GM10266 (cell line): ENCODE measurements at regions not wholly inside any gene's neighbourhood (a gene's known extent, or its start where the extent isn't known, plus 50 kb on each side); places are given as distances from the start of the nearest gene placed in this dataset.

Experiments used
- DNase-seq: peaks from one replicate; pipeline ENCODE4 v3.0.0; 2012; ENCODE audit errors: extremely low spot score
- TF ChIP-seq, protein P1 (sequence below): IDR thresholded peaks from 2 replicates; pipeline ENCODE4 v1.5.1; 2012; ENCODE audit warnings: mild to moderate bottlenecking, low read depth; ENCODE audit not compliant: control insufficient read depth, insufficient read depth; ENCODE audit errors: missing control alignments

DNA sequence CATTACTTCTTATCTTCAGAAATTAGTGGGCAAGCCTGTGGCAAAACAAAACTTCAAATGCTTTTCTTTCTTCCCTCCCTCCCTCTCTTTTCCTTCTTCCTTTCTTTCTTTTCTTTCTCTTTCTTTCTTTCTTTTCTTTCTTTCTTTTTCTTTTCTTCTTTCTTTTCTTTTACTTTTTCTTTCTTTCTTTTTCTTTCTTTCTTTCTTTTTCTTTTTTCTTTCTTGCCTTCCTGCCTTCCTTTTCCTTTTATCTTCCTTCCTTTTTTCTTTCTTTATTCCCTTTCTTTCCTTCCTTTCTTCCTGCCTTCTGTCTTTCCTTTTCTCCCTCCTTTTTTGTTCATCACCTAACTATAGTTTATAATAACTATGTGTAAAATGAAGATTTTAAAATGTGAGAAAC is 295.1 kb downstream of the SMOC2 start:
- TF ChIP-seq, protein P1, sequence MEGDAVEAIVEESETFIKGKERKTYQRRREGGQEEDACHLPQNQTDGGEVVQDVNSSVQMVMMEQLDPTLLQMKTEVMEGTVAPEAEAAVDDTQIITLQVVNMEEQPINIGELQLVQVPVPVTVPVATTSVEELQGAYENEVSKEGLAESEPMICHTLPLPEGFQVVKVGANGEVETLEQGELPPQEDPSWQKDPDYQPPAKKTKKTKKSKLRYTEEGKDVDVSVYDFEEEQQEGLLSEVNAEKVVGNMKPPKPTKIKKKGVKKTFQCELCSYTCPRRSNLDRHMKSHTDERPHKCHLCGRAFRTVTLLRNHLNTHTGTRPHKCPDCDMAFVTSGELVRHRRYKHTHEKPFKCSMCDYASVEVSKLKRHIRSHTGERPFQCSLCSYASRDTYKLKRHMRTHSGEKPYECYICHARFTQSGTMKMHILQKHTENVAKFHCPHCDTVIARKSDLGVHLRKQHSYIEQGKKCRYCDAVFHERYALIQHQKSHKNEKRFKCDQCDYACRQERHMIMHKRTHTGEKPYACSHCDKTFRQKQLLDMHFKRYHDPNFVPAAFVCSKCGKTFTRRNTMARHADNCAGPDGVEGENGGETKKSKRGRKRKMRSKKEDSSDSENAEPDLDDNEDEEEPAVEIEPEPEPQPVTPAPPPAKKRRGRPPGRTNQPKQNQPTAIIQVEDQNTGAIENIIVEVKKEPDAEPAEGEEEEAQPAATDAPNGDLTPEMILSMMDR: no peak
- DNase-seq: no peak

DNA sequence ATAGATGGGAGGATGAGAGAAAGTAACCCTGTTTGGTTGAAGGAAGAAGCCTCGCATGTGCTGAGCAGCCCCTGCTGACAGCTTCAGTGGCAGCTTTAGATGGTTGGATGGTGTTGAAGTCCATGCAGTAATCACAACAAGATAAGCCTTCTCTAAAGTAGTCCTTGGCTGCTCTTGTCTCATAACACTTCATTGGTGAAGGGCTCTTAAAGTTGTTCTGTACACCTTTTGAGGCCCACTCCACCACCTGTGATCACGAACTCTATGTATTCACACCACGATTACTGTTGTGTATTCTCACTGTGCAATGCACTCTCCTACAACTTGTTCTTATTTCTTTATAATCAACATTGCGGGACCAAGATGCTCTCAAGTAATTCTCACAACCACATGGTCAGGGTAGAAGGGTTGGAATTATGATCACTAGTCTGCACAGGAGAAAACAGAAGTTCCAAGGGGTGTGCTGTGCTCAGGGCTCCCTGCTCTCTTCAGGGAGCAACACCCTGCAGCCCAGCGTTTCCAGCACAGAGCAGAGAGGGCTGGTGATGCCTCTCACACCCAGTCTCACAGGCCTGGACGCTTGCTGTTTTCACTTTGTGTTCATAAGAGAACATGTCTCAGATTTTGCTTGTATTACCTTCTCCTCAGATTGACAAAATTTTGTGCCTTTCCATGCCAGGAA is 294.4 kb downstream of the SMOC2 start:
- DNase-seq: no peak
- TF ChIP-seq, protein P1: no peak

GRCh38 chr6:168734523-168734922 is 293.5 kb downstream of the SMOC2 start:
- TF ChIP-seq, protein P1: no peak
- DNase-seq: no peak

DNA sequence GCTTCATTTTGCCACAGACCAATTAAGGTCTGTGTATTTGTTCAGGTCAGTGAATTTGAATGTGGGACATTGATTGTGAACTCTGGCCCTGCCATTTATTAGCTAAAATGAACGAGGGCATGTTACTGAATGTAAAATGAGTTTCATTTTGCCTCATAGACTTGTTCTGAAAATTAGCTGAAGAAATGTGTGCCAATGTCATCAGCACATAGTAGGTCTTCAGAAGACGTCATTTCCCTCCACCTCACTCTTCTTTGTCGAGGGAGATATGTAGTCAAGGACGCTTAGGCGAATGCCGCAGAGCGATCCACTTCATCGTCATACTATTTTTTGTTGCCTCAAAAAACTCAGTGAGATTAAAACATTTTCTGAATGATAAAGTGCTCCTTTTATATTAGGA is 291.7 kb downstream of the SMOC2 start:
- TF ChIP-seq, protein P1: no peak
- no peak for DNase-seq

DNA sequence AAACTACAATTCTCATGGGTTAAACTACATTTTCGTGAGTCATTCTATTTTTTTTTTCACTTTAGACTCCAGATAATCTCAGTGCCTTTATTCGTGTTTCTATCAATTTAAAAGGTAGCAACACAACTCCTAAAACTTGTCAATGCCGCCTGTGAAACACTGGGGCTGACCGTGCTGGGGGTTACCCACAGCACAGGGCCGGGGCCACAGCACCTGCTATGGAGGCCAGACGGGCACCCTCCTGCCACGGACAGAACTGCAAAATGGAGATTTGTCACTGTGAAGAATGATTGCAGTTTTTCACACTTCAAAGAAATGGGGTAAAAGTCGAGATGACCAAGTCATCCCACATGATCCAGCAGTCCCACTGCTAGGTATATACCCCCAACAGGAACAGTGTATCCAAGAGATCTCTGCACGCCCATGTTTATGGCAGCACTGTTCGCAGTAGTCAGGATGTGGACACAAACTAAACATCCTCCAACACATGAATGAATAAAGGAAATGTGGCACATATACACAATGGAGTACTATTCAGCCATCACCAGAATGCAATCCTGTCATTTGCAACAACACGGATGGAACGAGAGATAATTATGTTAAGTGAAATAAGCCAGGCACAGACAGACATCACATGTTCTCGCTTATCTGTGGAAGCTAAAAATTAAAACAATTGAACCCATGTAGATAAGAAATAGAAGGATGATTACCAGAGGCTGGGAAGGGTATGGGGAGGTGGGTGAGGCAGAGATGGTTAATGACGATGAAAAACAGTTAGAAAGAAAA is 290.1 kb downstream of the SMOC2 start:
- DNase-seq: no peak
- TF ChIP-seq, protein P1: no peak

DNA sequence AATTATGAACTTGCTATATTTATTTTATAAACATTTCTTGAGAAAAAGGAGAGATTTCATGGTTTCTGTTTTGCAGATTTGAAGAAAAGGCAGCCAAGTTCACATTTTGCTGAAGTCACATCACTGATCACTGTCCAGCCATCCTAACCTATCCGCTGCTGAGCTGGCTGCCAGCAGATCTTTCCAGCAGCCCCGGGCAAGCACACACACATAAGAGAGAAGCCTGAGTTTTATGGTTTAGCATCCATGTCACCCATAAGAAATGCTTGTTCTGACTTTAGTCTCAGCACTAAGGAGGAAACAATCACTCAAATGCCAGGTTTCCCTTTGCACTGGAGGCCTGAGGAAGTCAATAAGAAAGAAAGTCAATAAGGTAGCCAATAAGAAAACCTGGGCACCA is 287.1 kb downstream of the SMOC2 start:
- DNase-seq: no peak
- TF ChIP-seq, protein P1: no peak

DNA sequence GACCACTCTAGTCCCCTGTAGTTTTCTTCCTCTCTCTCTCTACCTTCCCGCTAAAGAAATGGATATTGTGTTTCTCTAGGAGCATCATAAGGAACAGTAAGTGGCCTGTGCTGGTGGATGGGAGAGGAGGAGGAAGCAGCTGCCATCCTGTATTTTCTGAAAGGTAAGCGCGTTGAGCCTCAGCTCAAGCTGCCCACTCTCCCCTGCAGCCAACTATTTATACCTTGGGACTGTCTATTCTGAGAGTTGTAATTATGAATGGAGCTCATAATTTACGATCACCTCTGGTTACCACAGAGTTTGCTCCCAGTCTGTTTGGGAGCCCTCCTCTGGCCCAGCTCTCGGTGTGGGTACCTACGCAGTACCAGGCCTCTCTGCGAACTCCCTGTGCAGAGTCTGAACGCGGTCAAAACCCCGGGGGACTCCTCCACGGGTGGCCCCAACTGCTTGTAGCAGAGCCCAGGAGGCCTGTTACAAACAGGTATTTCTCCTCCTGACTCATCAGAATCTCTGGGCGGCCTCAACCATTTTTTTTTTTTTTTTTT is 285.4 kb downstream of the SMOC2 start:
- DNase-seq: no peak
- TF ChIP-seq, protein P1: no peak
